K562 (cell line): ENCODE measurements at regions not wholly inside any gene's neighbourhood (a gene's known extent, or its start where the extent isn't known, plus 50 kb on each side); places are given as distances from the start of the nearest gene placed in this dataset.

Experiments
- ATAC-seq: fragments of 200-7000 bp; cut with Tn5 transposase; 3 replicates; pipeline ENCODE4 v1.9.1; 2020; ENCODE audit warnings: moderate library complexity
- BruUV-seq: library from RNA; stranded (reverse); fragments of 400-500 nt; replicated peaks from 2 replicates; lab custom pipeline; 2021; lab: Mats Ljungman, UMichigan
- CTCF ChIA-PET: fragments of 300-600 bp; formaldehyde crosslinking; extraction: SDS; loops from one replicate; lab custom pipeline; 2021; ENCODE audit warnings: low intra/inter-chr PET ratio; lab: Yijun Ruan, JAX
- POLR2A ChIA-PET: fragments of 300-600, 350-650 bp; sonication (Branson Sonifier 250); formaldehyde crosslinking; extraction: SDS; loops from one replicate; lab custom pipeline; 2021; ENCODE audit warnings: antibody characterized with exemption, inconsistent platforms; lab: Yijun Ruan, JAX
- DNase-seq, 4 experiments: peaks; one replicate each; pipeline versions ENCODE4 v3.0.0 to v3.0.0-alpha.2; 2011 to 2018; ENCODE audit warnings: low spot score in 3 of 4, mixed read lengths in 3 of 4; ENCODE audit errors: extremely low read depth in 1 of 4
- FAIRE-seq: peaks from 2 replicates; lab custom pipeline; 2011; peaks lifted over from hg19 to GRCh38; lab: Jason Lieb, UNC
- H2AFZ ChIP-seq: 2 replicates; pipeline ENCODE4 v1.6.0; 2011; ENCODE audit warnings: low read depth, low read length, control low read depth, inconsistent platforms
- H3K27ac ChIP-seq: fragments of 200-600 bp; 3 replicates; pipeline ENCODE4 v1.8.0; 2011; ENCODE audit warnings: low read depth, mild to moderate bottlenecking, control low read depth, inconsistent platforms, low read length, moderate library complexity, mixed read lengths; ENCODE audit errors: extremely low read depth
- H3K27me3 ChIP-seq, 2 experiments: fragments of 300-600 bp in 1 of 2; 2 replicates in 1 of 2; 3 replicates in 1 of 2; pipeline versions ENCODE4 v1.6.0 to v1.8.0; 2011; ENCODE audit warnings: inconsistent platforms in 2 of 2, low read length in 2 of 2, mild to moderate bottlenecking in 1 of 2, mixed read lengths in 1 of 2, moderate library complexity in 1 of 2; ENCODE audit not compliant: control insufficient read depth in 2 of 2, insufficient read depth in 2 of 2
- H3K36me3 ChIP-seq: fragments of 300-600 bp; 3 replicates; pipeline ENCODE4 v1.8.0; 2011; ENCODE audit warnings: mild to moderate bottlenecking, low read length, inconsistent platforms; ENCODE audit not compliant: control insufficient read depth, insufficient read depth
- H3K4me1 ChIP-seq, 2 experiments: fragments of 200-600 bp in 1 of 2; replicated peaks in 1 of 2; 2 replicates in 1 of 2; 3 replicates in 1 of 2; pipeline versions ENCODE4 v1.5.1 to v1.8.0; 2011; ENCODE audit warnings: inconsistent platforms in 2 of 2, low read length in 2 of 2, mild to moderate bottlenecking in 1 of 2, mixed read lengths in 1 of 2, moderate library complexity in 1 of 2; ENCODE audit not compliant: control insufficient read depth in 2 of 2, insufficient read depth in 2 of 2
- H3K4me2 ChIP-seq: 2 replicates; pipeline ENCODE4 v1.6.1; 2011; ENCODE audit warnings: low read length, control low read depth, inconsistent platforms, mixed read lengths; ENCODE audit not compliant: insufficient read depth
- H3K4me3 ChIP-seq: fragments of 200-600 bp; sonication (generic), shearing (Covaris generic); 2 replicates; pipeline ENCODE4 v1.5.1; 2016; ENCODE audit warnings: control low read depth, inconsistent platforms
- H3K79me2 ChIP-seq: fragments of 200-600 bp; 3 replicates; pipeline ENCODE4 v1.8.0; 2011; ENCODE audit warnings: low read length, inconsistent platforms; ENCODE audit not compliant: control insufficient read depth, insufficient read depth
- H3K9ac ChIP-seq, 2 experiments: 2 replicates each; pipeline versions ENCODE4 v1.6.0 to v1.6.1; 2011; ENCODE audit warnings: low read depth in 2 of 2, low read length in 2 of 2, control low read depth in 1 of 2, inconsistent platforms in 1 of 2, mild to moderate bottlenecking in 1 of 2, mixed read lengths in 1 of 2; ENCODE audit not compliant: insufficient read depth in 1 of 2
- H3K9me1 ChIP-seq: one replicate; pipeline ENCODE4 v1.6.0; 2011; ENCODE audit warnings: inconsistent platforms, mild to moderate bottlenecking, low read length, moderate library complexity; ENCODE audit not compliant: control insufficient read depth, insufficient read depth
- H3K9me3 ChIP-seq: replicated peaks from 2 replicates; pipeline ENCODE4 v1.5.1; 2011; ENCODE audit warnings: low read depth, low read length, inconsistent platforms; ENCODE audit not compliant: control insufficient read depth, insufficient read depth
- H4K20me1 ChIP-seq: replicated peaks from 2 replicates; pipeline ENCODE4 v1.6.1; 2011; ENCODE audit warnings: low read length, inconsistent platforms, mixed read lengths; ENCODE audit not compliant: control insufficient read depth, insufficient read depth
- CXXC5 ChIP-seq: fragments of 250-450 bp; sonication (Bioruptor Pico); IDR thresholded peaks from 2 replicates; pipeline ENCODE4 v1.8.0; 2022; ENCODE audit warnings: inconsistent platforms, mild to moderate bottlenecking, moderate library complexity
- HNRNPK ChIP-seq: fragments of 200-400 bp; formaldehyde crosslinking; IDR thresholded peaks from one replicate; pipeline ENCODE4 v1.6.1; 2018; ENCODE audit warnings: mild to moderate bottlenecking, low read depth, low read length; ENCODE audit not compliant: poor library complexity, severe bottlenecking
- MCM2 ChIP-seq: fragments of 450-650 bp; IDR thresholded peaks from 2 replicates; pipeline ENCODE4 v1.6.1; 2017; ENCODE audit warnings: low read depth, mild to moderate bottlenecking
- MTA2 ChIP-seq: fragments of 450-650 bp; IDR thresholded peaks from 2 replicates; pipeline ENCODE4 v1.6.1; 2016; ENCODE audit warnings: low read depth
- NCOA6 ChIP-seq: fragments of 450-650 bp; IDR thresholded peaks from 2 replicates; pipeline ENCODE4 v1.6.1; 2017; ENCODE audit warnings: mild to moderate bottlenecking
- PHF20 ChIP-seq: fragments of 450-650 bp; IDR thresholded peaks from 2 replicates; pipeline ENCODE4 v1.6.1; 2018; ENCODE audit not compliant: partially characterized antibody
- ZBTB1 ChIP-seq: sonication (generic); formaldehyde crosslinking; IDR thresholded peaks from 2 replicates; pipeline ENCODE4 v1.8.1; 2023; ENCODE audit warnings: missing genetic modification reagents, low read depth, mild to moderate bottlenecking, borderline replicate concordance
- ZNF124 ChIP-seq: sonication (generic); formaldehyde crosslinking; IDR thresholded peaks from 2 replicates; pipeline ENCODE4 v1.8.1; 2022; ENCODE audit warnings: missing genetic modification reagents
- ZNF668 ChIP-seq: fragments of 250-450 bp; sonication (Bioruptor Pico); IDR thresholded peaks from 2 replicates; pipeline ENCODE4 v1.8.0; 2022; ENCODE audit warnings: mild to moderate bottlenecking, inconsistent platforms
- ZNF79 ChIP-seq: fragments of 250-450 bp; sonication (Bioruptor Pico); IDR thresholded peaks from 2 replicates; pipeline ENCODE4 v1.4.0; 2020; ENCODE audit warnings: low read depth, mild to moderate bottlenecking, moderate library complexity
- ZSCAN32 ChIP-seq: fragments of 450-650 bp; formaldehyde crosslinking; IDR thresholded peaks from 2 replicates; pipeline ENCODE4 v1.4.0; 2020; ENCODE audit warnings: mild to moderate bottlenecking, moderate library complexity
- WGBS: fragments of 100-300 bp; shearing (Covaris generic); methylation state at CpG from one replicate; pipeline ENCODE4 v1.1.6; 2016; ENCODE audit warnings: low coverage, mixed read lengths; ENCODE audit not compliant: insufficient coverage; ENCODE audit errors: missing lambda C conversion rate; 5-methylcytosine and 5-hydroxymethylcytosine counted together
- in situ Hi-C: fragments of 300-500 bp; cut with MboI; formaldehyde crosslinking; loops from 4 replicates; pipeline ENCODE4 v1.15.0; 2018; ENCODE audit warnings: inconsistent platforms, mixed read lengths
- intact Hi-C: fragments of 100-400 bp; cut with micrococcal nuclease; formaldehyde crosslinking; loops from 2 replicates; pipeline ENCODE4 v1.14.2; 2022

DNA sequence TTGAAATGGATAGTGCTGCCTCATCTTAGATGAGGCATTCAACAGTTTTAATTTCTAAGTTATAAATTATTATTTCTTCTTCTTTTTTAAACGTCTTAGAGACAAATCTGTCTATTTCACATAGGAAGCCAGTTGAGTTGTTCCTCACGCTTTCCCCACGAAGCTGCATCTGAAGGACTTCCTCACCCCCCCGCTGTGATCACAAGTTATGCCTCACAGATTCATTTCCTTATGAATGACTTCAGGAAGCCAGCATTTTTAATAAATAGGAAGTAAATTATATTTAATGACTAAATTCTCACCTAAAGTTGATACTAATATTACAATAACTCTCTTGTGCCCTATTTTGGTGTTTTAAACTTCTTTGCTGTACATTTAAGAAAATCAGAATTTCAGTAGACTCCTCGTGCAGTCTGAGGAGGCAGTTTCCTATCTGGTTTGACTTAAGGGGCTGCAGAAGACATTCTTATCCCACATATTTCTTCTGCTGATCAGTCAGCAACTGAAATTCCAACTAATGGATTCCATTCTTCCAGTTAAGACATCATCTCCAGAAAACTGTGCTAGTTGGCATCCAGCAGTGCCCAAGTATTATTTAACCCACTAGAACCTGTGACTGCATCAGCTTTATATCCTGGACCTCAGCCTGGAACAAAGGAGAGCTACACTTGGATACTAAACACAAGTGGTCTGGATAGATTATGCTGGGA is 182.7 kb upstream of the CCN2 start:
- Histone ChIP-seq H3K36me3 (no peaks in the 10 kb centered on the region), H3K9me3 (no peaks in the 10 kb centered on the region), H3K27me3 (no peaks in the 10 kb centered on the region), H3K4me3 (no peak overlapping the region), H3K79me2 (no peaks in the 10 kb centered on the region), H2AFZ (no peak overlapping the region), H3K9ac (no peak overlapping the region), H3K27ac (no peak overlapping the region), H4K20me1 (no peaks in the 10 kb centered on the region), H3K4me1 (no peaks in the 10 kb centered on the region), H3K4me2 (no peak overlapping the region)
- 0% methylated on average over 5 of the region's 5 CpGs for WGBS
- intact Hi-C loops: no loop called here
- BruUV-seq: no TSS peak
- POLR2A ChIA-PET: no interaction called here
- no peak for FAIRE-seq
- DNase-seq: no peak
- no peak for TF ChIP-seq ZNF124 (CRISPR knock-in tag)
- TF ChIP-seq, all 486 proteins: peak for 0
- in situ Hi-C loops: no loop called here
- ATAC-seq: no peak
- CTCF ChIA-PET: no interaction called here
- H3K9me1 ChIP-seq: no peaks in the 10 kb centered on the region

DNA sequence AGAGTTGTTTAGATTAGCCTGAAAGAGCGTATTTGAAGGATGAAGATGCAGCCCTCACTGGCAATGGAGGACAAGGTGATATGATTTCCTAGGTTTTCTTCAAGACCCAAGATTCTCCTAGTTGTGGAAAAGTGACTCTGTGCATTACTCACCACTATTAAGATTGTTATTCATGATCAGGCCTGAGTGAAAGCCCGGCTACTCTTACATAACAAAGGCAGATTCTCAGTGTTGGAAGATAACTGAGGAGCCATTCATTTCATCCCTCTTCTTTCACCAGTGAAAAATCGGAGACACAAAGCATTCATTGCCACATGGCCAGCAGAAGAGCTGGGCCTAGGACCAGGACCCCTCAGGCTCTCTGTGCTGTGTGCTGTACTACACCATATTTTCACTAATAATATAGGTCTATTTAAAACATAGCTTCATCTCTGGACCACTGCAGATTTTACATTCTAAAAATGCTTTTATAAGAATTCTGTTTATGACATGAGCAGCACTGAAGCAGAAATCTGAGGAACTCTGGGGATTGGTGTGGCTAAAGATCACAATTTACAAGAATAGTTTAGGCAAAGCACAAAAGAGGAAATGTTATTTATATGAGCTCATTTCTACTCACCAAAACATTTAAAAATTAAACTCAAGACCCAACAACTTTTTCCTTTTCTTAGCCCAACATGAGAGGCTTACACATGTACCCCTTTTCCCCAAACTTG is 181.9 kb upstream of the CCN2 start:
- in situ Hi-C loops: no loop called here
- Histone ChIP-seq H3K79me2 (no peaks in the 10 kb centered on the region), H3K9me3 (no peaks in the 10 kb centered on the region), H3K27ac (no peak overlapping the region), H3K9ac (no peak overlapping the region), H2AFZ (no peak overlapping the region), H3K4me1 (no peaks in the 10 kb centered on the region), H4K20me1 (no peaks in the 10 kb centered on the region), H3K36me3 (no peaks in the 10 kb centered on the region), H3K4me3 (no peak overlapping the region), H3K4me2 (no peak overlapping the region), H3K9me1 (no peaks in the 10 kb centered on the region), H3K27me3 (no peaks in the 10 kb centered on the region)
- WGBS: 2% methylated on average over 3 of the region's 3 CpGs
- ATAC-seq: no peak
- no peak for FAIRE-seq
- DNase-seq: no peak
- CTCF ChIA-PET: no interaction called here
- POLR2A ChIA-PET: no interaction called here
- intact Hi-C loops: no loop called here
- BruUV-seq: no TSS peak
- no peak for TF ChIP-seq ZNF79 (CRISPR knock-in tag)
- no peak for TF ChIP-seq MCM2
- no peak for TF ChIP-seq PHF20
- no peak for TF ChIP-seq MTA2
- TF ChIP-seq ZBTB1 (CRISPR knock-in tag): no peak
- no peak for TF ChIP-seq HNRNPK
- TF ChIP-seq ZSCAN32 (CRISPR knock-in tag): no peak
- no peak for TF ChIP-seq ZNF668
- no peak for TF ChIP-seq NCOA6
- no peak for TF ChIP-seq CXXC5
- TF ChIP-seq, all 486 proteins: peak for 0
